GM19397 (cell line): ENCODE measurements at regions not wholly inside any gene's neighbourhood (a gene's known extent, or its start where the extent isn't known, plus 50 kb on each side); places are given as distances from the start of the nearest gene placed in this dataset.

Experiments
- ATAC-seq: cut with Tn5 transposase; IDR thresholded peaks from one replicate; pipeline ENCODE4 v1.9.1; 2021; ENCODE audit warnings: mild to moderate bottlenecking, moderate library complexity; ENCODE audit not compliant: unreplicated experiment

DNA sequence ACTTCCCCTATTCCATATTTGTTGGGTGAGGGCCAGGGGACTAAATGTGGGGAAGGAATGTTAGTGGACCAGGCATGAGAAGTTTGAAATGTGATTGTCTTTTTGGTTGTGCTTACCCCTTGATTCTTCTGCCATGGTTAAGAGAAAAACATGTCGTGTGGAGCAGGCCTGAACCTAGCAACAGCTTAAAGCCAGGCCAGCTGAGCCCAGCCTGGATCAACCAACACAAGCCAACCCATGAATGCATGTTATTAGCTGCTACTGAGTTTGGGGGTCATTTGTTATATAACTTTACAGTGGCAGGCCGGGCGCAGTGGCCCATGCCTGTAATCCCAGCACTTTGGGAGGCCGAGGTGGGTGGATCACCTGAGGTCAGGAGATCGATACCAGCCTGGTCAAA, 52.4 kb upstream of the TRIO start:
- no peak for ATAC-seq

DNA sequence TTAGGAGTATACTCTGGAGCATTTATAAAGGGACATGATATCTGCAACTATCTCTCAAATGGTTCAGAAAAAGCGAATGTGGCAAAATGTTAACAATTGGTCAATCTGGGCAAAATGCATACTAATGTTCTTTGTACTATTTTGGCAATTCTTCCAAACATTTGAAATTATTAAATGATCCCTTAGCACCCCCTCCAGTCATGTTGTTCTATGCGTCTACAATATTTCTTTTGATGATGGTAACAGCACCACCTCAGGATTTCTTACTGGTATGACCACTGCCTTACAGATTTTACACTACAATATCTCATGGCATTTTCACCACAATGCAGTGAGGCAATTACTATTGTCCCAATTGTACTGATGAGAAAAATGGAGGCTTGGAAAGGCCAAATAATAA, 52.9 kb upstream of the TRIO start:
- no peak for ATAC-seq

DNA sequence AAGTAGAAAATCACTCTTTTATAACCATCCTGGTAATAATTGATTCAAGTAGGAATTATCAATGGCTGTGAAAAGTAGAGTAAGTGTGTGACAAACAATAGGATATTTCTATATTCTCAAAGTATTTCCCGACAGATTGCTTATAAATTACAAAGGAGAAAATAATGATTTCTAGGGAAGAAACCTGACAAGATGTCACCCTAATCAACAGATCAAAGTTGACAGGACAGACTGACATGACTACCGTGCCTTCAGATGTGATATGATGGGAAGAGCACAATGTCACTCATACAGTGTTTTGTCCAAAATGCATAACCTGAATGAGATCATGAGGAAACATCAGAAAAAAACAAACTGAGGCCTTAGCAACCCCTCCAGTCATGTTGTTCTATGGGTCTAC, 53.9 kb upstream of the TRIO start:
- no peak for ATAC-seq

DNA sequence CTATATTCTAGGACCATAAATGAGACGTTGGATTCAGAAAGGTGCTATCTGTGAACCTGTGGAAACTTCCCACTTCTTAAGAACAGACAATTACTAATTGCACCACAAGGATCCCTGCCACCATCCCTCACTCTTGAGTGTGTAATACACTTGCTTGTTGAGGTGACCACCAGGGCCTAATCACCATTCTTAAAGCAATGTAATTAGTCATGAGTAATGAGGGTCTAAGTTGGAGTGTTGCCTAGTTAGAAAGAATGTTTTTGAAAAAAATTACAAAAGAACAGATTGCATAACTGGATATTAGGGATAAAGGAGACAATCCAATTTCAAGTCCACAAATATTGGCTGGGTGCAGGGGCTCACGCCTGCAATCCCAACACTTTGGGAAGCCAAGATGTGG, 56.9 kb upstream of the TRIO start:
- no peak for ATAC-seq

DNA sequence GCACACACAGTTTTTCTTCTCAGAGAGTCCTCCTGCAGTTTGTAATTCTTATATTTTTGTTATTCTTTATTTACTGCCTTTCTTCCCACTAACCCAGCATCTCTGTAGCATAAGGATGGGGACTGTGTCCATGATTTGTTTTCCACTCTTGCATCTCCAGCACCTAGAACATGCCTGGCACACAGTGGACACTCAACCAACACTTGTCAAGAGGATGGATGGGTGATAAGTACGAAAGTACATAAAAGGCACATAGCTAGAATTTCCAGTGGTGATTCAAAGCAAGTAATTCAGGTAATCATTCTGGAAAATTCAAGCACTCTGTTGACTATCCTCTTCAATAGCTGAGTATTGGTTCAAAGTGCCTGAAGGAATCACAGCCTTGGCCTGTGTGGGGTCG, 60.2 kb upstream of the TRIO start:
- ATAC-seq, result no peak

DNA sequence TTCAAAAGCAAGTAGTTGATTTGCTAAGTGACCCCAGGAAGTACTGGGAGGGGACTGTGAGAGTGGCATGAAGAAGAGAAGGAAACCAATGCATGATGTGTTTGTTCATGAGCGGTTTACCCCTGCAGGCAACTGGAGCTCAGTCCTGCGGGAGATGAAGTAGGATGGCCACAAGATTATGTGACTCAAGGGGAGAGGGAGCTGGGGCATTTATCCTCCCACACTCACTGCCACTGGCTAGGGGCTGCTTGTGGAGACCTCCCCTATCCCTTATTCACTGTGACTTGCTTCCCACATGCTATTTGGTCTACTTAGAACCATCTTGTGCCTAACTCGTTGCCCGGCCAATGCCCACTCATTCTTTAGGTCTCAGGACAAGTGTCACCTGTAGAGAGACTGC, 60.6 kb upstream of the TRIO start:
- no peak for ATAC-seq

DNA sequence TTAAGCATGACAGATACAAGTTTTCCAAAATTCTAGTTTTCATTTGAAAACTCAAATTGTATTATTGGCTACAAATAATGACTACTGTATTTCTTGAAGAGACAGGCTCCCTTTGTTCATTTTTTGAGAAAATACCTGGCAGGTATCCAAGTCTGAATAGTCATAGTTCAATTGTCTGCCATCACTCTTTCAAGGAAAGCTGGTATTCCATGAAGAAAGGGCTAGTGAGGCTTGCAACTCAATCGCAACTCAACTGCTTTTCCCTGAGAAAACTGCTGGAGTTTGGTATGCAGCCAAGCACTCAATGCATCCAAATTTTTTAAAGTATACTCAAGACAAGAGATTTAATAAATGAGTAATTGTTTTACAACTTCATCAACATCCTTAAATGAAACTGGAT, 61.4 kb upstream of the TRIO start:
- ATAC-seq, result no peak

DNA sequence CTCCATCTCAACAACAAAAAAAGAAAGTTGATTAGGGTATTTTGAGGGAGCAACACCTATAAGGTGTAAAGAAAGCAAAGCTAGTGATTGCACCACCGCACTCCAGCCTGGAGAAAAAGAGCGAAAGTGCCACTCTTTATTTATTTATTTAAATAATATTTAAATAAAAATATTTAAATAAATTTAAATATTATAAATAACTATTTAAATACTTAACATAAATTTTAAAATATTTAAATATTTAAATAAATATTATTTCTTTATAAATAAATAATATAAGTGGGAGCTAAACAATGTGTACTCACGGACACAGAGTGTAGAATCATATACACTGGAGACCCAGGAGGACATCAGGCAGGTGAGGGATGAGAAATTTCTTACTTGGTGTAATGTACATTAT, 64.4 kb upstream of the TRIO start:
- no peak for ATAC-seq

DNA sequence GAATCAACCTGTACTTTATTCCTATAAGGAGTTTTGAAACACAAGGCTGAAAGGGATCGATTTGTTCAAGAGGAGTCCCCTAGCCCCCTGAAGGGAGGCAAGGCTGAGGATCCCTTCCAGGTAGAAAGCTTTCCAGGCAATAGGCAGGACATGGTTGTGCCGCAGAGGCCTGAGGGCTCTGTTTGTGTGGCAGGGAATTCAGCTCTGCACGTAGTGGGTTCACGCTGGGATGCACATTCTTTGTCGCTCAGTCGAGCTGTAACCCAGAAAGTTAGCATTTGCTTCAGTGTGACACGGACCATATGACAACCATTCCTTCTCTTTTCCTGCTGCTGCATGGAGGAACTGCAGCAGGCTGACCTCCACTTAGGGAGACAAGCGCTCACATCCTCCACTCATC, 65.6 kb upstream of the TRIO start:
- no peak for ATAC-seq

DNA sequence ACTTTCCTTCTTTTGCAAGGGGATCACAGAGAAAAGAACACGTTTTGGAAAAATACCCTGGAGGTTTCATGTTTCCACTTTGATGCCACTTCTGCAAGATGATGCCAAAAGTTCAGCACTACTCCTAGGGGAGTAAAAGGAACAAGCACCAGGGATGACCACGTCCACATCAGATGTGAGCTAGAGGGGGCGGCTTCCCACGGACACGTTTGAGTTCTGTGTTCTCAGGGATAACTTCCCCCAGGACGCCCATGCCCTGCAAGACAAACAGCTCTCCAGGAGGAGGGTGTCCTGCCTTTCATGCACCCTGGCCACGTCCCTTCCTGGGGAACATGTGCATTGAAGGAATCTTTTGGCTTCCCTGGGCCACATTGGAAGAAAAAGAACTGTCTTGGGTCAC, 66.6 kb upstream of the TRIO start:
- no peak for ATAC-seq

DNA sequence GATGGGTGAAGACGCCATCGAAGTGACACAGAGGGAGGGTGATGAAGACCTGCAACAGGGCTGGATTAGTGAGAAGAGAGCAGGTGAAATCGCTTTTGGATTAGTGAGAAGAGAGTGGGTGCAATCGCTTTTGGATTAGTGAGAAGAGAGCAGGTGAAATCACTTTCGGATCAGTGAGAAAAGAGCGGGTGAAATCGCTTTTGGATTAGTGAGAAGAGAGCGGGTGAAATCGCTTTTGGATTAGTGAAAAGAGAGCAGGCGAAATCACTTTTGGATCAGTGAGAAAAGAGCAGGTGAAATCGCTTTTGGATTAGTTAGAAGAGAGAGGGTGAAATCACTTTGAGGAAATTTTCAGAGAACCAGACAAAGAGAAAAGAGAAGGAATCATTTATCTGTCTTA, 67.2 kb upstream of the TRIO start:
- no peak for ATAC-seq

DNA sequence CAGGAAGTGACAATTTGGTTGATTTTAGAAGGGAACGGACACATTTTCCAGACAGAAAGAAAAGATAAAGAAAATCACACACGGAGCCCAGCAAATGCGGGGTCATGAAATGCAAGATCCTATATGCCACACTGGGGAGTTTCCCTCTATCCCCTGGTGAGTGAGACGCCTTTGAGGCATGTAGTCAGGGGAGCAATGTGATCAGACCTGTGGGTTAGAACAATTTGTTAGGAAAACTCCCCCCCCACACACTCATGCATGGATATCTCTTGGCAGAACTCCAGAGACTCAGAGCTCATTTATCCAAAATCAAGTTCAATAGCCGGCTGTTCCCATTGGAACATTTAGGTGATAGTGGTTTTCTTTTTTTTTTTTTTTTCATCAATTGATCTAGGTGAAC, 71.7 kb upstream of the TRIO start:
- ATAC-seq, result no peak

DNA sequence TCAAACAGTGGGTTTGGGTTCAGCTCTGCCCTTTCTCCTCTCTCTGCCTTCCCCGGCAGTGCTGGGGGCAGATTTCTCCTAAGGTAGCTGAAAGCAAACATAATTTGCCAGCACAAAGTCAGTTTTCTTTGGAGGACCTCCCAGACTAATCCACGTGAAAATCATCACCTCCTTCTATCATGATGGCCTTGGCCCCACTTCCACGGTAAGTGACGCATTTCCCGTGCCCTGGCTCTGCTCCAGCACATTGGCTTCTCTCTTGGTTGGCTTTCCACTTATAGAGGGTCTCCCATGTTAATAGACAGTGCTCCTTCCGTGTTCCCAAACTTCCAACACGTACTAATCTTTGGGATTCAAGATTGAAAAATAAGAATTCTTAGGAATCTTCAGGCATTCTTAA, 74.1 kb upstream of the TRIO start:
- ATAC-seq, result no peak

DNA sequence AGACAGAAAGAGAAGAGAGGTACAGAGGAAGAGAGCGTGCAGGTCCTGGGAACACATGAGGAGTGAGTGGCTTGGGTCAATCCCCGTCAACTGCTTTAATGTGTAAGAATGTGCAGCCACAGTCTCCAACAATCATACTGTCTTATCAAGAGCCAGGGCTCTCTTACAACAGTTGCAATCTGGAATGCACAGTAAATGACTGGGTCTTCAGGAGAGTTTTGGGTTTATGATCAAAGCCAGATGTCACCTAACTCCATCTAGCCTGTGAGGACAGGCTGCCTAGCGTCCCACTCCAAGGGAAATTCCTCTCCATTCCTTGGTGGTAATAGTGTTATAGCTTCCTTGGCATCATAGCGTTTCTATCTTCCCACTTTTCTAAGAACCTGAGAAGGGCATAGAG, 75.0 kb upstream of the TRIO start:
- no peak for ATAC-seq

DNA sequence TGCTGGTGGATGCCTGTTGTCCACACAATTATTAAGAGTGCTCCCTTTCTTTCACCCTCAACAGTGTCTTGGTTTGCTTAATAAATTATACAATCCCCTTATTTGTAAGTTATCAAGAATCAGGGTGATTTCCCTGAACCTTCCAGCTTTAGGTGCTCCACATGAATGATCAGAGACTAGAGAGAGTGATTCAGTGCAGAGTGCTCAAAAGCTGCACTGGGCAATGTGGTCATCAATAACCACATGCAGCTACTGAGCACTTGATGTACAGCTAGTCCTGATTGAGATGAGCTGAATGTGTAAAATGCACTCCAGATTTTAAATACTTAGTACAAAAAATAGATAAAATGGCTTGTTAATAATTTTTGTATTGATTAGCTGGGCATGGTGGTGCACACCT, 76.8 kb upstream of the TRIO start:
- ATAC-seq, result no peak

DNA sequence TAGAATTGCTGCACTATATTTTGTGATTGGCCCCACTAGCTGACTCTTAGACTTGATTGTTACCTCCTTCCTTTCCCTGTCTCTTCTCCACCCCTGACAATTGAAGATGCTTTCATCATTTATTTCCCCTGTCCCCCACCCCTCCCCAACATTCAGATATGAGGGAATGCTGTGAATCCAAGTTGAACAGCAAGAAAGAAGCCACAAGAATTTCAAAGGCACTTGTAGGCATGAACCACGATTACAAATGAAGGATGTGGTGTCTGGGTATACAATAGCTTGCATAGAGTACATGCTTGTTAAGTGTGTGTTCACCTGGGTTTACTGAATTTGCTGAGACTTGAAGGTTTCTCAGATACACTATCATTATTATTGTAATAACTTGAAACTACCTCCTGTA, 78.3 kb upstream of the TRIO start:
- no peak for ATAC-seq

DNA sequence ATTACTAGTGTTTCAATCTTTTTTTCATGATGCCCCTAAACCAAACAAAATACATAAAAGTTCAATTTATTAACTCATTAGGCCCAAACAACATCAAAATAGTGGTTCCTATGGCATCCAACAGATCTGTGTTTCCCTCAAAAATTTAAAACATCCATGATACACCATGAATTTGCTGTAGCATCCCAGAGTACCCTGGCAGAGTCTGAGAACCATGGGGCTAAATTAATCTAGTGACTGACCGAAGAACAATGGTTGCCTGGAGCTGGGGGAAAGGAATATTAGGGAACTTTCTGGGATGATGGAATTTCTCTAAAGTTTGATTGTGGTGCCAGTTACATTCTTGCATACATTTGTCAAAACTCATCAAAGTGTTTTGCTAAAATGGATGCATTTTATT, 79.5 kb upstream of the TRIO start:
- no peak for ATAC-seq

DNA sequence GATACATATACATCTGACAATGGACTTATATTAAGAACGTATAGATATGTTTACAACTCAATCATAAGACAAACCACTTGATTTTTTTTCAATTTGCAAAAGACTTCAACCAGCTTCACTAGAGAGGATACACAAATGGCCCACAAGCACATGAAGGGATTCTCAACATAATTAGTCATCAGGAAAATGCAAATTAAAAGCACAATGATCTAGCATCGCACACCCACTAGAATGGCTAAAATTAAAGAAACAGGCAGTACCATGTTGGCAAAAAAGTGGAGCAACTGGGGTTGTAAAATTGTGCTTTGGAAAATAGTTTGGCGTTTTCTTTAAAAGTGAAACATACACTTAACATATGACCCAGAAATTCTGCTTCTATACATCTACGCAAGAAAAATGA, 80.0 kb upstream of the TRIO start:
- no peak for ATAC-seq

DNA sequence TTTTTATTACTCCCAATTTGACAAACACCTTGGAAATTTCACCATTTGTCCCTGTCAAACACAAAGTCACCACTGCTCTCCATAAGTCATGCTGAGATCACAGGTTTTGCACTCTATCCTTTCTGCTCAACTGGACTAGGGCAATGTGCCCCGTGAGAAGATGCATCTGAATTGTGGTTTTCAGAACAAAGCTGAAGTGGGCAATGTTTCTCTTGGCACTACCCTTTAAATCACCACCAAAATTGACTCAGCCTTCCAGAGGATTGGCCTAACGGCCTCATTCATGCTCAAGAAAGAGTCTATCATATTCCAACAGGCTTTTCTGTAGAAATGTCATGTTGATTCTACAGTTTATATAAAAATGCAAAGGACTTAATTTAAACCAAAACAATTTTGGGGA, 81.0 kb upstream of the TRIO start:
- ATAC-seq, result no peak

DNA sequence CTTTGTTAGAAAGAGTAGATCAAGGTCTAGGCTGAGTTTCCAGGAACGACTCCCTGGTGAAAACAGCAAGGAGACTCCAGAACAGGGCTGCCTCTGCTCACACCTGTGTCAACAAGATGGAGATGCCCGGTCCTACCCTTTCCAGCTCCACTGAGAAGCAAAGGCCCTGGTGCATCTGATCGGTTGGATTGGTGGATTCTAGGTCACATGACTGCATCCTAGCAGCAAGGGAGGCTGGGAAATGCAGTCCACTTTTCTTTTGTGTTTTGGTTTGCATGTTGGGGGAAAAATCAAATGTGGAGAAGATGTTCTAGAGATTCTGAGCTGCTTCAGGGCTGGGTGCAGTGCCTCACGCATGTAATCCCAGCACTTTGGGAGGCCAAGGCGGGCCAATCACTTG, 82.0 kb upstream of the TRIO start:
- no peak for ATAC-seq

DNA sequence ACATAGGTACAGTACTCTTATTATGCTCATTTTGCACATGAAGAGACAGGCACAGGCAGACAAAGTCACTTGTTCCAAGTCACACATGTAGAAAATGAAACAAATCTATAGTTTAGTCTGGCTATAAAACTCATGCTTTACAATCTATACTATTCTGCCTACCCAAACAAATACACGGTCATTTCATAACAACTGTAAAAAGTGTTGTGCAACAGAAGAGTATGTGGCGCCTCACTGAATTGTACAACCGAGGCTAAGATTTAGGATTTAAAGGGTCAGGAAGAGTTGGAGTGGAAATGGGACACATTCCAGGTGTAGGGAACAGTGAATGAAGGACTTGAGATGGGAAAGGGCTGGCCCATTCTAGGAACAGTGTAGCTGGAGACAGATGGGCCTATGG, 82.9 kb upstream of the TRIO start:
- no peak for ATAC-seq

DNA sequence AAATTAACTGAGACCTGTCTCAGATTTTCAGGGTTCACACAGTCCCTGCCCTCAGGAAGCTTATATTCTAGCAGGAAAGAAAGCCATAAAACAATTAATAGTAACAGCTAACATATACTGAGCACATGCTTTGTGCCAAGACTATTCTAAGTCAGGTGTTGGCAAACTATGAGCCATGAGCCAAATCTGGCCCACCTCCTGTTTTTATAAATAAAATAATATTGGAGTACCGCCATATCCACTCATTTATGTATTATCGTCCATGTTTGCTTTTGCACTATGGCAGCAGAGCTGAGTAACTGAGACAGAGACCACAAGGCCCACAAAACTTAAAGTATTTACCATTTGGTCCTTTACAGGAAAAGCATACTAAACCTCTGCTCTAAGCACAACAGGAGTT, 83.3 kb upstream of the TRIO start:
- ATAC-seq, result no peak

DNA sequence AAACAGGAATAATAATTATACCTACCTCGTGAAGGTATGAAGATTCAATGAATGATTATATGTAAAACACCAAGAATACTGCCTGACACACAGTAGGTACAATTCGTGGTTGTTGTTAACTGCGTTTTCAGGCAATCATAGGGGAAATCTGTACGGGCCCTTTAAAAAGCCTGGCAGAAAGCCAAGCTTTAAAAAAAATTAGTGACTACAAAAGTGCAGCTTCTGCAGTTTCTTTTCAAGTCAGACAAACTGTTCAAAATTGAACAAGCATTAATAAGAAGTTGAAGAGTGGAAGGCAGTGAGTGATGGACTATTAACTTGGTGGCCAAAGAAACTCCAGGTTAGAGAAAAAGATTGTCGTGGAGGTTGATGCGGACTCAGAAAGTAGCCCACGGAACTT, 85.9 kb upstream of the TRIO start:
- no peak for ATAC-seq

DNA sequence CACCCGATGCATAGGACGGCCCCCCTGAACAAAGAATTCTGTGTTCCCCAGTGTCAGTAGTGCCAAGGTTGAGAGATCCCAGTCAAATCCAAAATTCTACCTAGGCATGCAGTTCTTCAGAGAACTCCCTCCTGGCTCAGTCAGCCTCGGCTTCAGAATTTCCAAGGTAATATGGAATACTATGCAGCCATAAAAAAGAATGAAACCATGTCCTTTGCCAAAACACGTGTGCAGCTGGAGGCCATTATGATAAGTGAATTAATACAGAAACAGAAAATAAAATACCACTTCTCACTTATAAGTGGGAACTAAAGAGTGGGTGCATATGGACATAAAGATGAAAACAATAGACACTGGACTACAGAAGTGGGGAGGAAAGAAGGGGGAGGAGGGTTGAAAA, 87.1 kb upstream of the TRIO start:
- no peak for ATAC-seq
